ENCODE measurements at regions not wholly inside any gene's neighbourhood (a gene's known extent, or its start where the extent isn't known, plus 50 kb on each side); places are given as distances from the start of the nearest gene placed in this dataset.

DNA sequence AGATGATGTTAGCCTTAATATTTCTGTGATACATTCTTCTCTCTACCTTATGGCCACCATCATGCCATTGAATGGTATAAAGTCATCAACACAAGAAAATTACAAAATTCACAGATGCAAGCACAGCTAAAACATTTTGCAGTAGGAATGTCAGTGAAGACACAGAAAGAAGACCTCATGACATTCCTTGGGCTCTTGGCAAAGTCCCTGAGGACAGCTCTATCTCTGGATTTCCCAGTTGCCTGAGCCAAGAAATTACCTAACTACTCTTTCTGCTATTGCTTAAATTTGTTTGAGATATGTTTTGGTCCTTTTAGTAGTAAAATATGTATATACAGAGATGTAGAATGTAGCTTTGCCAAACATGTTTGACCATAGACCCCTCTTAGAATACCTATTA lies 201.0 kb upstream of the STXBP5 start:
- intact Hi-C loops (cut with DNase I) = no loop called here
- no peak for DNase-seq

GRCh38 chr6:147005499-147005898 lies 198.7 kb upstream of the STXBP5 start:
- DNase-seq = no peak
- intact Hi-C loops (cut with DNase I) = no loop called here

DNA sequence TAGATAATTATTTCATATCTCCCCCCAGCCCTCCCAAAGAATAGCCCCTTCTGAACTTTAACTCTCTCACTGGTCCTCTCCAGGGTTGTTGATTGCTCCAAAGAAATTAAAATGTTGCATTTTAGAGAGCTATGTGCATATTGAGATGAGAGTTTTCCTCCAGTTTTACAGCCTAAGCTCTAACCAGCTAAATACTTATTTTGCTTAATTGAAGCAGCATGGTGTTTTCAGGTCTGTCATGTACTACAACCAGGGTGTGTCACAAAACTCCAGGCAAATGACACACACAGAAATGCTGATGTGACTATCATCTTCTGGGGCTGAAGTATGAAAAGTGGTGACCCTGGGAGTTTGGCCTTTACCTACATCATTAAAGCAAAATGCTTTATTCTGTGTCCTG lies 196.8 kb upstream of the STXBP5 start:
- intact Hi-C loops (cut with DNase I) = no loop called here
- DNase-seq = no peak

DNA sequence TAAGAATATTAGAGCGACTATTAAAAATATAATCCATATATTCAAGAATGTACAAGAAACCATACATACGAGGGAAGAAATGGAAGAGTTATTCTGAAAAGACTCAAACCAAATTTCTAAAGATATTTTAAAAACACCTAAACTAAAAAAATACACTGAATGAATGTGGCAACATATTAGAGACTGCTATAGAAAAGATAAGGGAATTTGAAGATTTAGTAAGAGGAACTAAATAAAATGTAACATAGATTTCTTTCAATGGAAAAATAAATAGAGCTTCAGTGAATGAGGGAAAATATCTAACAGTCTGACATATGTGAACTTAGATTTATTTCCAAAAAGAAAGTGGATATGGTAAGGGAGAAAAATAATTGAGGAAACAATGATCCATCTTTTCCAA lies 194.9 kb upstream of the STXBP5 start:
- no peak for DNase-seq
- intact Hi-C loops (cut with DNase I) = no loop called here

GRCh38 chr6:147015674-147016073 lies 188.5 kb upstream of the STXBP5 start:
- intact Hi-C loops (cut with DNase I) = no loop called here

GRCh38 chr6:147016440-147016839 lies 187.8 kb upstream of the STXBP5 start:
- no peak for DNase-seq
- intact Hi-C loops (cut with DNase I) = no loop called here

More at GRCh38 chr6:147015674-147016073, 188.5 kb upstream of the STXBP5 start:
- no peak for DNase-seq

GRCh38 chr6:147017153-147017552 lies 187.1 kb upstream of the STXBP5 start:
- intact Hi-C loops (cut with DNase I) = no loop called here
- DNase-seq = no peak

- no peak for DNase-seq
- intact Hi-C loops (cut with DNase I) = no loop called here
These were observed 185.2 kb upstream of the STXBP5 start for GRCh38 chr6:147019001-147019400.

- no peak for DNase-seq
- intact Hi-C loops (cut with DNase I) = no loop called here
These were observed 182.2 kb upstream of the STXBP5 start for GRCh38 chr6:147022041-147022440.

DNA sequence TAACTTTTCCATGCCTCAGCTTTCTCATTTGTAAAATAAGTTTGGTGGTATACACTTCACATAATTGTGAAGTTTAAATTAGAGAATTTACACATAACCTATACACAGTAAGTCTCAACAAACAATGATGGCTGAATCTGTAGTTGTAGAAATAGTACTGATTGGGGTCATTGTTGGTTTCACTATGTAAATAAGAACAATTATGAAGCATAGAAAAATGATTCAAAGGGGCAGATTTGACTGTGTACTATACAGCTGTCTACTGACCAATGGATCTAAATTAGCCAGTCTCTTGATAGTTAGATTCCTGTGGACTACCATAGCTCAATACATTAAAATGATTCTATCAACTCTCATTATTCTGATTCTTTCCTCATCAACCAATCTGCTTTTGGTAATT lies 181.1 kb upstream of the STXBP5 start:
- intact Hi-C loops (cut with DNase I) = no loop called here
- no peak for DNase-seq

GRCh38 chr6:147023581-147023980 lies 180.6 kb upstream of the STXBP5 start:
- no peak for DNase-seq
- intact Hi-C loops (cut with DNase I) = no loop called here

DNA sequence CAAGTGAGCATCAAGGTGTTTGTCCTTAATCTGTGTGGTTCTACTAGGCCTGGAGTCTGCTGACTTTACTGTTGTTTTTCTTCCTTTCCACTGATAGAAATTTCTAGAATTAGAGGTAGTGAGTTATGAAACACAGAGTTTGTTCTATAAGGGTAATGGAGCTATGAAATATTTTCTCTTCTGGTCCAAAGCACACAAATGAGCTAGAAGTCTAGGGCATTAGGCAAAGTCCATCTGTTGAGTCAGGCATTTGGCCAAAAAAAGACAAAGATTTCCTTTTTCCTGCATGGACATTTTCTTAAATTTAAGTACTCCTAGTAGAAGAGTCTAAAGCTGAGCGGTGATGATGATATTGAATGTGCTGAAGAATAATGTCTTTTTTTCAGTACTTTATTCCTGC lies 174.3 kb upstream of the STXBP5 start:
- intact Hi-C loops (cut with DNase I) = no loop called here
- DNase-seq = no peak

- intact Hi-C loops (cut with DNase I) = no loop called here
- no peak for DNase-seq
These were observed 170.9 kb upstream of the STXBP5 start for GRCh38 chr6:147033267-147033666.

DNA sequence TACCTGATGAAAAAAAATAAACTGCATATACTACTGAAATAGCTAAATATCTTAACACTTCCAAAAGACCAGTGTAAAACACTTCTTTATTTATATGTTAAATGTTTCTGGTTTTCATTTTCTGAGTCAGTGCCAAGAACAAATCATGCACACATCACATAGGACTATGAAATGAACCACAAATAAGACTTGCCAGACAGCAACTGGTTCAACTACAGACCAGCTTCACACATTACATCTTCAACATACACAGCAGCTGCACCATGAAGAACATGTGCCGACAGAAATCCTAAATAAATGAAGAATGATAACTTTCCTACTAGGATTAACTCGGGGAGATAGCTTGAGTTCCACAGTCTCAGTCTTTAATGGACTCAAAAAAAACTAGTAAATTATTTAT lies 168.3 kb upstream of the STXBP5 start:
- intact Hi-C loops (cut with DNase I) = no loop called here

DNA sequence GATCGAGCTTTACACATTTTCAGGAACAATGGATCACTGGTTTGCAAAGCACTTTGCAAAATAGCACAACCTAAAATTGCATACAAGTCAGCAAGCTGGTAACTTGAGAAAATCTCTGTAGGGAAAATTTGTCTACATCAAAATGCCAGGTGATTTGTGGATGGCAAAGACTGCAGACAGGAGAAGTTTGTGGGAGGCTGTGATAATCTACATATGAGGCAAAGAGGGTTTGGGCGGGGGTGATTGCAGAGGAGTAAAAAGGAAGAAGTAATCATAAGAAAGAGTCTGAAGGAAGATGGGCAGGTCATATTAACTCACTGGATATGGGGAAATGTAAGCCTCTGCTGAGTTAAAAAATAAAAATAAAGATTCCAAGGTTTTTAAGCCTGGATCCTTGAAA lies 166.3 kb upstream of the STXBP5 start:
- intact Hi-C loops (cut with DNase I) = no loop called here
- DNase-seq = peak in 32 of 42 donors; percentile 6 to 84 (median 44)

More for the DNA sequence above, 168.3 kb upstream of the STXBP5 start:
- no peak for DNase-seq

- intact Hi-C loops (cut with DNase I) = no loop called here
- DNase-seq = peak in 18 of 42 donors; percentile 7 to 79 (median 26)
These were observed 163.9 kb upstream of the STXBP5 start for GRCh38 chr6:147040121-147040910.

- DNase-seq = no peak
- intact Hi-C loops (cut with DNase I) = no loop called here
These were observed 161.5 kb upstream of the STXBP5 start for GRCh38 chr6:147042679-147043078.

DNA sequence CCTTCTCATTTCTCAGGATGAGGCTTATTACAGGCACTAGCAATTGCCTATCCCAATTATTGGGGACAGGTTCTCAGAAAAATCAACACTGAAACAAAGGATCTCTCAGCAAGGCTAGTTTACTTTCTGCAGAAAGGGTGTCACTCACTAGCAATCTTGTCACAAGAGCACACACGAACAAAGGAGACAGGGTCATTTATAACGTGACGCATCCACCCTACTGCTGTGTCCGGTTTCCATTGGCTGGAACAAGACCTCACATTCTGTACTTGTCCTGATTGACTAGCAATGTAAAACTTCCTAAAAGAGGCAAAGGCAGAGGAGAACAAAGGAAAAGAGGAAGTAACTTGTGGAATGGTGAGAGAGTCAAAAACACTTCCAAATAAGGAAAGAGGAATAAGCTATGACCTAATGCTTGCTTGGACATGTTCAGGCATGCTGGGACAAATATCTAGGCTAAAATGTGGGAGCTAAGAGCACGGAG lies 160.2 kb upstream of the STXBP5 start:
- no peak for DNase-seq

GRCh38 chr6:147046141-147046877 lies 157.9 kb upstream of the STXBP5 start:
- no peak for DNase-seq

More for the DNA sequence above, 160.2 kb upstream of the STXBP5 start:
- intact Hi-C loops (cut with DNase I) = no loop called here

DNA sequence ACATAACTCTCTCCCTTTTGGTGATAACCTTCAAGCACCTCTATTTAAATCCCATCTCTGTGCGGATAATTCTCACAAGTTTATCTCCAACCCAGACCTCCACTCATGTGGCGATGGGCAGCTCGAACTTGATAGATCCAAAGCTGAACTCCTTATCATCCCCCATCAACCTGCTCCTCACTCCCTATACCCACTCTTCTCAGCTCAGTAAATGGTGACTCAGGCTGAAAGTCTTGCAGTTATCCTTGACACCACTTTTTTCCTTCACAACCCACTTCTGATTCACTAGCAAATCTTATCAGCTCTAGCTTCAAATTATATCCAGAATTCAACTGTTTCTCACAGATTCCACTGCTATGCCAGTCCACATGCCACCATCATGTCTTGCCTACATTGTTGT lies 155.3 kb upstream of the STXBP5 start:
- DNase-seq = no peak
- intact Hi-C loops (cut with DNase I) = no loop called here

More at GRCh38 chr6:147046141-147046877, 157.9 kb upstream of the STXBP5 start:
- intact Hi-C loops (cut with DNase I) = no loop called here
